Mammary epithelial cell (primary cell): ENCODE measurements at regions not wholly inside any gene's neighbourhood (a gene's known extent, or its start where the extent isn't known, plus 50 kb on each side); places are given as distances from the start of the nearest gene placed in this dataset.

Experiments used
- CTCF ChIP-seq, 2 donors: IDR thresholded peaks in 1 of 2; conservative IDR thresholded peaks in 1 of 2; 2 replicates each; pipeline ENCODE4 v1.5.1; 2011 to 2012; ENCODE audit warnings: inconsistent platforms in 2 of 2, low read length in 2 of 2, mild to moderate bottlenecking in 2 of 2, control low read depth in 1 of 2, low read depth in 1 of 2; ENCODE audit not compliant: insufficient read depth in 1 of 2; ENCODE audit errors: extremely low read depth in 1 of 2
- EZH2 ChIP-seq: IDR thresholded peaks from 2 replicates; pipeline ENCODE4 v1.6.1; 2012; ENCODE audit warnings: low read length, inconsistent platforms, borderline replicate concordance

- TF ChIP-seq CTCF (conservative IDR thresholded peaks at IDR 0.05 in 1 of 2, IDR thresholded peaks at IDR 0.05 in 1 of 2; ENCODE audit: extremely low read depth in 1 of 2, insufficient read depth in 1 of 2, low read depth in 1 of 2, low read length in 2 of 2) = no peak
- no peak for TF ChIP-seq EZH2
Measured at GRCh38 chr7:97580205-97580604, 151.7 kb upstream of the TAC1 start.
